CD8-positive, alpha-beta memory T cell (primary cell): ENCODE measurements at regions not wholly inside any gene's neighbourhood (a gene's known extent, or its start where the extent isn't known, plus 50 kb on each side); places are given as distances from the start of the nearest gene placed in this dataset.

Experiments used
- CTCF ChIA-PET: fragments of 350-600 bp; sonication (Branson Sonifier 250); formaldehyde crosslinking; loops from one replicate; lab custom pipeline; 2021; ENCODE audit warnings: antibody characterized with exemption; lab: Charles Lee
- POLR2A ChIA-PET: fragments of 350-600 bp; sonication (Branson Sonifier 250); formaldehyde crosslinking; loops from one replicate; lab custom pipeline; 2021; ENCODE audit warnings: antibody characterized with exemption; lab: Charles Lee
- DNase-seq, 5 donors: peaks; one replicate each; pipeline versions ENCODE4 v3.0.0 to v3.0.0-alpha.2; 2020 to 2022; ENCODE audit warnings: mixed read lengths in 1 of 5
- H3K27ac ChIP-seq: one replicate; pipeline ENCODE4 v1.7.0; 2013; ENCODE audit warnings: low read depth, mild to moderate bottlenecking, low read length, moderate library complexity
- H3K27me3 ChIP-seq: 2 replicates; pipeline ENCODE4 v1.7.0; 2013; ENCODE audit warnings: low read length, mild to moderate bottlenecking; ENCODE audit not compliant: insufficient read depth, poor library complexity, severe bottlenecking
- H3K36me3 ChIP-seq: 2 replicates; pipeline ENCODE4 v1.7.0; 2013; ENCODE audit warnings: mild to moderate bottlenecking, low read length, moderate library complexity; ENCODE audit not compliant: insufficient read depth
- H3K4me1 ChIP-seq: 2 replicates; pipeline ENCODE4 v1.7.0; 2013; ENCODE audit warnings: mild to moderate bottlenecking, low read length, moderate library complexity; ENCODE audit not compliant: insufficient read depth
- H3K4me3 ChIP-seq: 2 replicates; pipeline ENCODE4 v1.7.0; 2013; ENCODE audit warnings: mild to moderate bottlenecking, low read length
- H3K9me3 ChIP-seq: 2 replicates; pipeline ENCODE4 v1.7.0; 2013; ENCODE audit warnings: mild to moderate bottlenecking, low read length
- H3K27ac Mint-ChIP-seq, 8 donors: one replicate each; pipeline ENCODE4 v1.8.0; 2020 to 2021; ENCODE audit warnings: mixed read lengths in 8 of 8, mild to moderate bottlenecking in 6 of 8, inconsistent platforms in 3 of 8, moderate library complexity in 3 of 8
- H3K27me3 Mint-ChIP-seq, 2 donors: one replicate each; pipeline ENCODE4 v1.8.0; 2020 to 2021; ENCODE audit warnings: mixed read lengths in 2 of 2, mild to moderate bottlenecking in 1 of 2, moderate library complexity in 1 of 2
- H3K36me3 Mint-ChIP-seq, 3 donors: one replicate each; pipeline ENCODE4 v1.8.0; 2020 to 2021; ENCODE audit warnings: mixed read lengths in 3 of 3, inconsistent platforms in 1 of 3, mild to moderate bottlenecking in 1 of 3
- H3K4me1 Mint-ChIP-seq, 3 donors: one replicate each; pipeline ENCODE4 v1.8.0; 2020 to 2021; ENCODE audit warnings: mixed read lengths in 3 of 3, inconsistent platforms in 1 of 3, mild to moderate bottlenecking in 1 of 3
- H3K4me3 Mint-ChIP-seq, 7 donors: one replicate each; pipeline ENCODE4 v1.8.0; 2020 to 2021; ENCODE audit warnings: mixed read lengths in 7 of 7, mild to moderate bottlenecking in 6 of 7, moderate library complexity in 4 of 7, inconsistent platforms in 2 of 7
- H3K9me3 Mint-ChIP-seq, 5 donors: one replicate each; pipeline ENCODE4 v1.8.0; 2020 to 2022; ENCODE audit warnings: mixed read lengths in 5 of 5, mild to moderate bottlenecking in 3 of 5, moderate library complexity in 2 of 5, inconsistent platforms in 1 of 5

GRCh38 chr4:148961526-148961925 lies 519.3 kb upstream of the NR3C2 start:
- ChIA-PET CTCF (no interaction called here), POLR2A (no interaction called here)
- Mint-ChIP-seq H3K27me3 (peaks cover 0 to 7% of the 10 kb centered on the region in 2 donors), H3K9me3 (peaks cover 0 to 6% (median 0%) of the 10 kb centered on the region in 5 donors), H3K36me3 (no peaks in the 10 kb centered on the region), H3K27ac (no peak overlapping the region), H3K4me3 (no peak overlapping the region), H3K4me1 (no peaks in the 10 kb centered on the region)
- no peak for DNase-seq
- Histone ChIP-seq H3K4me1 (no peaks in the 10 kb centered on the region), H3K4me3 (no peak overlapping the region), H3K27ac (no peak overlapping the region), H3K9me3 (no peaks in the 10 kb centered on the region), H3K36me3 (no peaks in the 10 kb centered on the region), H3K27me3 (no peaks in the 10 kb centered on the region)

GRCh38 chr4:148958317-148958716 lies 516.1 kb upstream of the NR3C2 start:
- ChIA-PET CTCF (no interaction called here), POLR2A (no interaction called here)
- no peaks in the 10 kb centered on the region for H3K9me3 ChIP-seq
- DNase-seq, result no peak
- no peak overlapping the region for H3K4me3 ChIP-seq
- Mint-ChIP-seq H3K9me3 (peaks cover 0 to 7% (median 0%) of the 10 kb centered on the region in 5 donors), H3K27ac (no peak overlapping the region), H3K4me1 (no peaks in the 10 kb centered on the region), H3K36me3 (peaks cover 0 to 2% (median 0%) of the 10 kb centered on the region in 3 donors), H3K4me3 (no peak overlapping the region), H3K27me3 (no peaks in the 10 kb centered on the region)
- no peaks in the 10 kb centered on the region for H3K27me3 ChIP-seq
- H3K27ac ChIP-seq, result no peak overlapping the region
- no peaks in the 10 kb centered on the region for H3K4me1 ChIP-seq
- H3K36me3 ChIP-seq, result no peaks in the 10 kb centered on the region

GRCh38 chr4:148955564-148956297 lies 513.5 kb upstream of the NR3C2 start:
- ChIA-PET CTCF (no interaction called here), POLR2A (no interaction called here)
- Mint-ChIP-seq H3K4me3 (no peak overlapping the region), H3K27me3 (no peaks in the 10 kb centered on the region), H3K4me1 (no peaks in the 10 kb centered on the region), H3K36me3 (peaks cover 0 to 2% (median 0%) of the 10 kb centered on the region in 3 donors), H3K27ac (no peak overlapping the region), H3K9me3 (peaks cover 0 to 7% (median 0%) of the 10 kb centered on the region in 5 donors)
- DNase-seq, result no peak
- H3K27me3 ChIP-seq, result no peaks in the 10 kb centered on the region
- no peak overlapping the region for H3K27ac ChIP-seq
- no peaks in the 10 kb centered on the region for H3K36me3 ChIP-seq
- no peaks in the 10 kb centered on the region for H3K4me1 ChIP-seq
- H3K4me3 ChIP-seq, result no peak overlapping the region
- H3K9me3 ChIP-seq, result no peaks in the 10 kb centered on the region

GRCh38 chr4:148954011-148954749 lies 512.0 kb upstream of the NR3C2 start:
- H3K27me3 ChIP-seq, result no peaks in the 10 kb centered on the region
- POLR2A ChIA-PET, result no interaction called here
- Mint-ChIP-seq H3K4me3 (no peak overlapping the region), H3K27ac (no peak overlapping the region), H3K9me3 (peaks cover 0 to 5% (median 0%) of the 10 kb centered on the region in 5 donors), H3K36me3 (peaks cover 0 to 2% (median 0%) of the 10 kb centered on the region in 3 donors), H3K27me3 (no peaks in the 10 kb centered on the region), H3K4me1 (no peaks in the 10 kb centered on the region)
- no peak overlapping the region for H3K27ac ChIP-seq
- no peak overlapping the region for H3K4me3 ChIP-seq
- H3K9me3 ChIP-seq, result no peaks in the 10 kb centered on the region
- CTCF ChIA-PET, result no interaction called here
- H3K4me1 ChIP-seq, result no peaks in the 10 kb centered on the region
- DNase-seq, result no peak
- no peaks in the 10 kb centered on the region for H3K36me3 ChIP-seq

GRCh38 chr4:148951346-148951745 lies 509.1 kb upstream of the NR3C2 start:
- POLR2A ChIA-PET, result no interaction called here
- CTCF ChIA-PET, result interaction anchor here (1.3 kb wide), 1 partner anchor 9 kb away, joined by 3 read pairs; no protein-coding TSS in a partner anchor
- Histone ChIP-seq H3K36me3 (no peaks in the 10 kb centered on the region), H3K27me3 (no peaks in the 10 kb centered on the region), H3K9me3 (no peaks in the 10 kb centered on the region), H3K4me1 (no peaks in the 10 kb centered on the region), H3K4me3 (no peak overlapping the region), H3K27ac (no peak overlapping the region)
- H3K27me3 Mint-ChIP-seq, result no peaks in the 10 kb centered on the region
- H3K9me3 Mint-ChIP-seq, result peaks cover 0 to 5% (median 0%) of the 10 kb centered on the region in 5 donors
- no peaks in the 10 kb centered on the region for H3K4me1 Mint-ChIP-seq
- no peak for DNase-seq
- peaks cover 0 to 2% (median 0%) of the 10 kb centered on the region in 3 donors for H3K36me3 Mint-ChIP-seq
- no peak overlapping the region for H3K27ac Mint-ChIP-seq
- no peak overlapping the region for H3K4me3 Mint-ChIP-seq

- Mint-ChIP-seq H3K27me3 (peaks cover 0 to 2% of the 10 kb centered on the region in 2 donors), H3K27ac (no peak overlapping the region), H3K9me3 (peaks cover 0 to 3% (median 2%) of the 10 kb centered on the region in 5 donors), H3K4me3 (no peak overlapping the region), H3K36me3 (no peaks in the 10 kb centered on the region), H3K4me1 (no peaks in the 10 kb centered on the region)
- H3K9me3 ChIP-seq, result no peaks in the 10 kb centered on the region
- no peak overlapping the region for H3K4me3 ChIP-seq
- H3K4me1 ChIP-seq, result no peaks in the 10 kb centered on the region
- H3K36me3 ChIP-seq, result no peaks in the 10 kb centered on the region
- ChIA-PET POLR2A (no interaction called here), CTCF (interaction anchor here (1.0 kb wide), 1 partner anchor 20 kb away, joined by 3 read pairs; no protein-coding TSS in a partner anchor)
- no peaks in the 10 kb centered on the region for H3K27me3 ChIP-seq
- no peak overlapping the region for H3K27ac ChIP-seq
- DNase-seq, result no peak
These were observed 504.1 kb upstream of the NR3C2 start for GRCh38 chr4:148946271-148946670.

- Mint-ChIP-seq H3K4me1 (no peaks in the 10 kb centered on the region), H3K27me3 (peaks cover 0 to 2% of the 10 kb centered on the region in 2 donors), H3K9me3 (peaks cover 0 to 3% (median 2%) of the 10 kb centered on the region in 5 donors), H3K27ac (no peak overlapping the region), H3K36me3 (no peaks in the 10 kb centered on the region), H3K4me3 (no peak overlapping the region)
- Histone ChIP-seq H3K27me3 (no peaks in the 10 kb centered on the region), H3K36me3 (no peaks in the 10 kb centered on the region), H3K9me3 (no peaks in the 10 kb centered on the region), H3K27ac (no peak overlapping the region), H3K4me3 (no peak overlapping the region), H3K4me1 (no peaks in the 10 kb centered on the region)
- CTCF ChIA-PET, result no interaction called here
- no peak for DNase-seq
- POLR2A ChIA-PET, result no interaction called here
These were observed 502.6 kb upstream of the NR3C2 start for GRCh38 chr4:148944839-148945219.

GRCh38 chr4:148944136-148944838 lies 502.1 kb upstream of the NR3C2 start:
- H3K4me1 ChIP-seq, result no peaks in the 10 kb centered on the region
- H3K27me3 ChIP-seq, result no peaks in the 10 kb centered on the region
- Mint-ChIP-seq H3K4me3 (no peak overlapping the region), H3K27ac (no peak overlapping the region), H3K27me3 (peaks cover 0 to 2% of the 10 kb centered on the region in 2 donors), H3K36me3 (no peaks in the 10 kb centered on the region), H3K9me3 (peaks cover 0 to 3% (median 2%) of the 10 kb centered on the region in 5 donors), H3K4me1 (no peaks in the 10 kb centered on the region)
- no peaks in the 10 kb centered on the region for H3K9me3 ChIP-seq
- ChIA-PET CTCF (no interaction called here), POLR2A (no interaction called here)
- H3K4me3 ChIP-seq, result no peak overlapping the region
- DNase-seq, result no peak
- H3K27ac ChIP-seq, result no peak overlapping the region
- H3K36me3 ChIP-seq, result no peaks in the 10 kb centered on the region
